Uterus (tissue), 2 donors: ENCODE measurements at regions not wholly inside any gene's neighbourhood (a gene's known extent, or its start where the extent isn't known, plus 50 kb on each side); places are given as distances from the start of the nearest gene placed in this dataset.

Experiments used
- CTCF ChIP-seq, 4 experiments: fragments of 200-600 bp in 2 of 4; fragments of 450-650 bp in 2 of 4; sonication (generic) in 2 of 4; IDR thresholded peaks; one replicate each; pipeline ENCODE4 v1.5.1; 2016 to 2019; ENCODE audit warnings: antibody characterized with exemption in 4 of 4, mild to moderate bottlenecking in 2 of 4, moderate library complexity in 1 of 4
- POLR2A ChIP-seq, 2 donors: fragments of 450-650 bp; IDR thresholded peaks; one replicate each; pipeline ENCODE4 v1.6.1; 2016; ENCODE audit warnings: antibody characterized with exemption in 2 of 2, mild to moderate bottlenecking in 1 of 2, moderate library complexity in 1 of 2

- no peak for TF ChIP-seq CTCF (IDR thresholded peaks at IDR 0.05)
- TF ChIP-seq POLR2A (IDR thresholded peaks at IDR 0.05), result no peak
These were observed 240.8 kb upstream of the POM121L12 start for GRCh38 chr7:52794621-52795020.
